ENCODE measurements at regions not wholly inside any gene's neighbourhood (a gene's known extent, or its start where the extent isn't known, plus 50 kb on each side); places are given as distances from the start of the nearest gene placed in this dataset.

GRCh38 chr12:66852091-66852490 lies 173.2 kb upstream of the GRIP1 start:
- Histone ChIP-seq H2BK120ac (ENCODE audit: low read depth, low read length, poor library complexity, severe bottlenecking) (no peak overlapping the region), H2BK20ac (ENCODE audit: low read depth, low read length, poor library complexity, severe bottlenecking) (no peak overlapping the region), H3K18ac (ENCODE audit: insufficient read length, low read depth, low read length) (no peak overlapping the region), H3K14ac (ENCODE audit: insufficient read depth, low read length) (no peak overlapping the region), H4K20me1 (ENCODE audit: control insufficient read depth, insufficient read depth, insufficient read length) (no peaks in the 10 kb centered on the region), H3K79me2 (ENCODE audit: insufficient read depth, low read length) (no peaks in the 10 kb centered on the region), H3K27ac (ENCODE audit: insufficient read length, low read depth, low read length) (no peak overlapping the region), H3K23me2 (ENCODE audit: insufficient read length, low read depth, low read length, poor library complexity, severe bottlenecking) (no peaks in the 10 kb centered on the region), H3K27me3 (ENCODE audit: insufficient read depth, low read length) (no peaks in the 10 kb centered on the region), H3T11ph (ENCODE audit: low read length) (no peak overlapping the region), H3K4ac (ENCODE audit: low read depth, low read length) (no peak overlapping the region), H3K4me1 (ENCODE audit: insufficient read depth, low read length) (no peaks in the 10 kb centered on the region), H3K4me2 (ENCODE audit: insufficient read depth, insufficient read length, low read length) (no peak overlapping the region), H4K8ac (replicated peaks; ENCODE audit: insufficient read length, low read depth, low read length) (no peak overlapping the region), H2BK5ac (ENCODE audit: insufficient read length, low read length) (no peak overlapping the region), H2AFZ (ENCODE audit: low read length) (no peak overlapping the region), H2BK15ac (ENCODE audit: low read depth, low read length) (no peak overlapping the region), H3K79me1 (ENCODE audit: insufficient read depth, low read depth, low read length, poor library complexity, severe bottlenecking) (no peaks in the 10 kb centered on the region), H2AK5ac (ENCODE audit: insufficient read length, low read length) (no peak overlapping the region), H3K23ac (ENCODE audit: insufficient read length, low read depth, low read length) (no peak overlapping the region), H3K56ac (ENCODE audit: insufficient read length, low read depth, low read length) (no peak overlapping the region), H3K9ac (ENCODE audit: extremely low read depth, insufficient read length, low read length) (no peak overlapping the region), H4K91ac (ENCODE audit: insufficient read length, low read depth, low read length) (no peak overlapping the region), H3K9me3 (ENCODE audit: control insufficient read depth, low read depth, low read length) (no peaks in the 10 kb centered on the region), H4K5ac (ENCODE audit: insufficient read length, low read depth, low read length) (no peak overlapping the region), H2BK12ac (ENCODE audit: insufficient read length, low read depth, low read length) (no peak overlapping the region)
- H3K9me3 Mint-ChIP-seq = no peaks in the 10 kb centered on the region
- WGBS (ENCODE audit: extremely low coverage, insufficient read length, low lambda C conversion rate) = no CpG with 5 or more reads among the region's 2 CpGs
- H3K27me3 Mint-ChIP-seq (ENCODE audit: low read depth) = no peaks in the 10 kb centered on the region
- no peak for DNase-seq
- no peak for TF ChIP-seq CTCF (conservative IDR thresholded peaks at IDR 0.05)
- H3K4me1 Mint-ChIP-seq = no peaks in the 10 kb centered on the region
- no peak overlapping the region for H3K4me3 Mint-ChIP-seq
- no peak overlapping the region for H3K27ac Mint-ChIP-seq
- H3K36me3 Mint-ChIP-seq (ENCODE audit: insufficient read depth in 1 of 3, low read depth in 3 of 3) = no peaks in the 10 kb centered on the region
